GM12891 (cell line): ENCODE measurements at regions not wholly inside any gene's neighbourhood (a gene's known extent, or its start where the extent isn't known, plus 50 kb on each side); places are given as distances from the start of the nearest gene placed in this dataset.
"Not testable (repeated sequence)": the region's sequence is repeated elsewhere in the genome, so short reads cannot be mapped to it uniquely, and the experiment has no call there.

Experiments
- PAX5 ChIP-seq: IDR thresholded peaks from 2 replicates; pipeline ENCODE4 v1.6.1; 2011; ENCODE audit warnings: low read length, moderate library complexity, mild to moderate bottlenecking; ENCODE audit not compliant: insufficient read depth, severe bottlenecking
- POLR2A ChIP-seq: IDR thresholded peaks from 2 replicates; pipeline ENCODE4 v1.6.1; 2011; ENCODE audit warnings: low read depth, low read length, control low read depth
- POLR2AphosphoS5 ChIP-seq: IDR thresholded peaks from 2 replicates; pipeline ENCODE4 v1.6.1; 2011; ENCODE audit warnings: low read depth, low read length, control low read depth
- POU2F2 ChIP-seq: IDR thresholded peaks from 2 replicates; pipeline ENCODE4 v1.6.1; 2011; ENCODE audit warnings: low read depth, mild to moderate bottlenecking, control low read depth, low read length, moderate library complexity
- SPI1 ChIP-seq: IDR thresholded peaks from 2 replicates; pipeline ENCODE4 v1.6.1; 2011; ENCODE audit warnings: low read depth, low read length, control low read depth
- TAF1 ChIP-seq: IDR thresholded peaks from 2 replicates; pipeline ENCODE4 v1.6.1; 2011; ENCODE audit warnings: low read depth, low read length, control low read depth

DNA sequence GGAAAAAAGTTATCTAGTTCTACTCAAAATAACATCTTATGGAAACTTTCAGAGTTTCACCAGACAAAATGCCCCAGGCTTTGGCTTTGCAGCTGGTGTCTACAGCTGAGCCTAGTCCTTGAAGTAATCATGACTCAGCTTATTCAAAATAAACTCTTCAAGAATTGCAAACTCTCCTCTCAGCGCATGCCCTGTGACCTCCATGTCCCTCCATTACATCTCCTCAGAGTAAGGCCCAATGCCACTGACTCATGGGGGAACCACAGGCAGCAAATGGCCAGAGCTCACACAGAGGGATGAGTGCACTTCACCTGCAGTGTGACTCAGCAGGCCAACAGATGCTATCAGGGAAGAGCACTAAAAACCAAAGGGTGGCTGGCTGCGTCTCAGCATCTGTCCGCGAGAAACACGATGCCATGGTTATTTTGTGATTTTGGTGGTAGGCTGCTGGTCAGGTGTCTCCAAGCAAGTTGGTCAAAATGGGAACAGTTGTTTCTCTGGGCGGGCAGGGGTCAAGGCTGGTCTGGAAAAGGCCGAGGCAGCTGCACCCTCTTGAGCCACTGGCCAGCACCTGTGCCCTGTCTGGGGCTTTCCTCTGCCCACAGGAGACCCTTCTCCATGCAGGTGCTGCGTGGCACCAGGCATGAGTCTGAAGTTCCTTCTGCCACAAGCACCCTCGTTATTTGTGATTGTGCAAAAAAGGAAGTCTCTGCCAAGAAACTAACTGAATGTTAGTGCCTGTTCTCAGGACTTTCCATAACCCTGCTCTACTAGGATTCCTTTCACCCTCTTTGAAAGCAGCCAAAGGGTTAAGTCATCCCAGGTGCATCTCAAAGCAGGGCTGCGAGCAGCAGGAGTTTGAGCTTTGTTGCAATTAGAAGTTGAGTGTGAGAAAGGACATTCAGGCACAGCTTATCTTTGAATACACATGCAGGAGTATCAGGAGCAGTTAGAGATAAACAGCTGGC is 118.1 kb upstream of the PLGLB2 start:
- not testable (repeated sequence) for TF ChIP-seq POLR2AphosphoS5, POLR2A, SPI1, TAF1, PAX5, POU2F2
